ENCODE measurements at regions not wholly inside any gene's neighbourhood (a gene's known extent, or its start where the extent isn't known, plus 50 kb on each side); places are given as distances from the start of the nearest gene placed in this dataset.
A peak's percentile ranks its signal among the peaks of the same experiment; 100 is the strongest.

- no peak for DNase-seq
- no peak for ATAC-seq (ENCODE audit: insufficient read depth, low read depth)
- no peak overlapping the region for H3K4me2 ChIP-seq (ENCODE audit: insufficient read depth, low read length)
Observed at GRCh38 chrX:112380541-112381278, 298.1 kb upstream of the TRPC5 start.

GRCh38 chrX:112377481-112377880, 294.9 kb upstream of the TRPC5 start:
- H3K36me3 ChIP-seq (ENCODE audit: insufficient read depth, low read length) = no peaks in the 10 kb centered on the region
- H3K79me2 ChIP-seq (ENCODE audit: insufficient read depth, low read length) = no peaks in the 10 kb centered on the region
- no peak overlapping the region for H3K4me2 ChIP-seq (ENCODE audit: insufficient read depth, low read length)
- no peaks in the 10 kb centered on the region for H3K4me1 ChIP-seq (ENCODE audit: insufficient read depth, low read length)
- H3K9me3 ChIP-seq (ENCODE audit: insufficient read depth, low read length, severe bottlenecking) = no peaks in the 10 kb centered on the region
- no peak overlapping the region for H3K9ac ChIP-seq (ENCODE audit: low read depth, low read length)
- ATAC-seq (ENCODE audit: insufficient read depth, low read depth) (no peak), DNase-seq (no peak)
- no peak overlapping the region for H3K27ac ChIP-seq (ENCODE audit: low read length)
- H4K20me1 ChIP-seq (ENCODE audit: insufficient read depth, low read length) = no peaks in the 10 kb centered on the region
- TF ChIP-seq CTCF (IDR thresholded peaks at IDR 0.05; ENCODE audit: borderline replicate concordance, extremely low read depth, low read length, poor library complexity, severe bottlenecking) = no peak
- no peak for TF ChIP-seq EZH2 (IDR thresholded peaks at IDR 0.05; ENCODE audit: borderline replicate concordance, low read depth, low read length, severe bottlenecking)
- no peak overlapping the region for H3K4me3 ChIP-seq (ENCODE audit: low read depth in 1 of 2, low read length in 2 of 2)
- no peaks in the 10 kb centered on the region for H3K27me3 ChIP-seq (ENCODE audit: insufficient read depth, low read length, poor library complexity)
- H2AFZ ChIP-seq (ENCODE audit: low read depth, low read length) = no peak overlapping the region

More at GRCh38 chrX:112380541-112381278, 298.1 kb upstream of the TRPC5 start:
- Histone ChIP-seq H2AFZ (ENCODE audit: low read depth, low read length) (no peak overlapping the region), H3K9ac (ENCODE audit: low read depth, low read length) (no peak overlapping the region), H3K9me3 (ENCODE audit: insufficient read depth, low read length, severe bottlenecking) (no peaks in the 10 kb centered on the region), H3K4me1 (ENCODE audit: insufficient read depth, low read length) (no peaks in the 10 kb centered on the region), H3K79me2 (ENCODE audit: insufficient read depth, low read length) (no peaks in the 10 kb centered on the region), H3K4me3 (ENCODE audit: low read depth in 1 of 2, low read length in 2 of 2) (no peak overlapping the region), H3K27me3 (ENCODE audit: insufficient read depth, low read length, poor library complexity) (no peaks in the 10 kb centered on the region), H3K36me3 (ENCODE audit: insufficient read depth, low read length) (no peaks in the 10 kb centered on the region), H4K20me1 (ENCODE audit: insufficient read depth, low read length) (no peaks in the 10 kb centered on the region), H3K27ac (ENCODE audit: low read length) (no peak overlapping the region)
- TF ChIP-seq CTCF (IDR thresholded peaks at IDR 0.05; ENCODE audit: borderline replicate concordance, extremely low read depth, low read length, poor library complexity, severe bottlenecking) (no peak), EZH2 (IDR thresholded peaks at IDR 0.05; ENCODE audit: borderline replicate concordance, low read depth, low read length, severe bottlenecking) (no peak)

- H3K9me3 ChIP-seq (ENCODE audit: insufficient read depth, low read length, severe bottlenecking) = no peaks in the 10 kb centered on the region
- no peaks in the 10 kb centered on the region for H4K20me1 ChIP-seq (ENCODE audit: insufficient read depth, low read length)
- ATAC-seq (ENCODE audit: insufficient read depth, low read depth) = no peak
- no peak for DNase-seq
- TF ChIP-seq EZH2 (IDR thresholded peaks at IDR 0.05; ENCODE audit: borderline replicate concordance, low read depth, low read length, severe bottlenecking) (no peak), CTCF (IDR thresholded peaks at IDR 0.05; ENCODE audit: borderline replicate concordance, extremely low read depth, low read length, poor library complexity, severe bottlenecking) (peak; percentile 12)
- no peaks in the 10 kb centered on the region for H3K79me2 ChIP-seq (ENCODE audit: insufficient read depth, low read length)
- H3K36me3 ChIP-seq (ENCODE audit: insufficient read depth, low read length) = no peaks in the 10 kb centered on the region
- H3K27me3 ChIP-seq (ENCODE audit: insufficient read depth, low read length, poor library complexity) = no peaks in the 10 kb centered on the region
- H3K4me3 ChIP-seq (ENCODE audit: low read depth in 1 of 2, low read length in 2 of 2) = no peak overlapping the region
- no peak overlapping the region for H2AFZ ChIP-seq (ENCODE audit: low read depth, low read length)
- no peak overlapping the region for H3K9ac ChIP-seq (ENCODE audit: low read depth, low read length)
- no peaks in the 10 kb centered on the region for H3K4me1 ChIP-seq (ENCODE audit: insufficient read depth, low read length)
- no peak overlapping the region for H3K27ac ChIP-seq (ENCODE audit: low read length)
- no peak overlapping the region for H3K4me2 ChIP-seq (ENCODE audit: insufficient read depth, low read length)
Observed at GRCh38 chrX:112368371-112368770, 285.8 kb upstream of the TRPC5 start.
